ENCODE measurements at regions not wholly inside any gene's neighbourhood (a gene's known extent, or its start where the extent isn't known, plus 50 kb on each side); places are given as distances from the start of the nearest gene placed in this dataset.

DNA sequence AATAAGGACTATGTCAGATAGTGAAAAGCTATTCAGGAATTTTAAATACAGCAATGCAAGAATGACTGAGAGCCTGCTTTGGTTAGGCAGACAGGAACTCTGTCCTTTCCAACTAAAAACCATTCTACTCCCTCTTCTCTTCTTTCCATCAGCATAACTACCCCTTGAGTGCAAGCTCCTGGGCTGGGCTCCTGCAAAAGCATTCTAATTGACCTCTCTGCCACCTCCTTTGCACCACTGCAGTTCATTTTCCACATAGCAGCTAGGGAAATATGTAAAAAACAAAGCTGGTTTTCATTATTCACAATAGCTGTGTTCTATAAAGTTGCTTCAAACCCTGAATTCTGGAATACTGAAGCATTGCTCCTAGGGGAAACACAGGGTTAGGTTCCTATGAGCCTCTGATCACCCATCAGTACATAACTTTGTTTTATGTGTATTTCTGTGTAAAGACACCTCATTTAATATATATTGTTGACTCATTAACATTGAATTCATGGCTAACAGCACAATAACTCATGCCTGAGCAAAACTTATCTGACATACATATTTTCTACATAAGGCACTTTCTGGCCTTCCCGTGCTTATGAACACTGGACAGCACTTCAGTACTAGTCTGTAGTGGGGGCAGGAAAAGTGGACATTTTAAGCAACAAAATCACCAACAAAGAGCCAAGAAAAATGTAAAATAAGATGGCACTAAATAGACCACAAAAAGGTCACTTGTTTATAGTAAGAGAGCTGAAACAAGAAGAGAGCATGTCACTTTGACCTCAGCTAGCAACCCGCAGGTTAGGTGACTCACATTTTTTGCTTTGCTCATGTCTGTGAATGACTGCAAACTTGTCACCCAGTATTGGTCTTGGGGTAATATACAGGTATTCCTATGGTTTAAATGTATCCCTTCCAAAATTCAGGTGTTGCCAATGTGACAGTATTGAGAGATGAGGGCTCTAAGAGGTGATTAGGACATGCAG is 57.9 kb upstream of the IRF2BP2 start:
- no peaks in the 10 kb centered on the region for H3K79me2 ChIP-seq (replicated peaks; ENCODE audit: insufficient read depth, low read length)
- no peak overlapping the region for H3K9ac ChIP-seq (ENCODE audit: low read length)
- no peaks in the 10 kb centered on the region for H3F3A ChIP-seq (ENCODE audit: insufficient read depth, low read length, poor library complexity, severe bottlenecking)
- no peaks in the 10 kb centered on the region for H4K20me1 ChIP-seq (ENCODE audit: insufficient read depth)
- no peaks in the 10 kb centered on the region for H3K36me3 ChIP-seq (ENCODE audit: insufficient read depth, low read length)
- H3K4me3 ChIP-seq (ENCODE audit: low read length): no peak overlapping the region
- no peaks in the 10 kb centered on the region for H3K9me2 ChIP-seq (ENCODE audit: insufficient read depth, low read length)
- H3K27me3 ChIP-seq (ENCODE audit: insufficient read depth, low read depth, low read length): no peaks in the 10 kb centered on the region
- H3K27ac ChIP-seq (ENCODE audit: low read length): no peak overlapping the region
- TF ChIP-seq EP300 (conservative IDR thresholded peaks at IDR 0.05; ENCODE audit: poor library complexity, severe bottlenecking): no peak
- no peak for TF ChIP-seq MXI1 (conservative IDR thresholded peaks at IDR 0.05; ENCODE audit: poor library complexity, severe bottlenecking)
- TF ChIP-seq REST (IDR thresholded peaks at IDR 0.05; ENCODE audit: borderline replicate concordance): no peak
- TF ChIP-seq TAF1 (IDR thresholded peaks at IDR 0.05; ENCODE audit: low read depth): no peak
- TF ChIP-seq CTCF (IDR thresholded peaks at IDR 0.05; ENCODE audit: poor library complexity, severe bottlenecking): no peak
- no peak for TF ChIP-seq EZH2 (IDR thresholded peaks at IDR 0.05; ENCODE audit: borderline replicate concordance, insufficient read depth, low read length, poor library complexity, severe bottlenecking)
- TF ChIP-seq SMC3 (conservative IDR thresholded peaks at IDR 0.05; ENCODE audit: poor library complexity): no peak
- no peak for TF ChIP-seq RAD21 (conservative IDR thresholded peaks at IDR 0.05)
- no peak for TF ChIP-seq POLR2AphosphoS5 (IDR thresholded peaks at IDR 0.05)
- H3K4me2 ChIP-seq (ENCODE audit: low read length): no peak overlapping the region
- no peaks in the 10 kb centered on the region for H3K9me3 ChIP-seq (ENCODE audit: low read length)
- no peak overlapping the region for H2AFZ ChIP-seq (ENCODE audit: low read depth, low read length)

DNA sequence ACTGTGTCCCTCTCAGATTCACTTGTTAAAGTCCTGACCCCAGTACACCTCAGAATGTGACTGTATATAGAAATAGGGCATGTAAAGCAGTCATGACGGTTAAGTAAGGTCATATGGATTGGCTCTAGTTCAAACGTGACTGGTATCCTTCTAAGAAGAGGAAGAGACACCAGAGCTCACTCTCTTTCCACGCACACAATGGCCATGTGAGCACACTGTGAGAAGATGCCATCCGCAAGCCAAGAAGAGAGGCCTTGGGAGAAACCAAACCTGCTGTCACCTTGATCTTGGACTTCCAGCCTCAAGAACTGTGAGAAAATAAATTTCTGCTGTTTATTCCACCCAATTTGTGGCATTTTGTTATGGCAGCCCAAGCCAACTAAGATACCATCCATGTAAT is 56.8 kb upstream of the IRF2BP2 start:
- Histone ChIP-seq H4K20me1 (ENCODE audit: insufficient read depth) (no peaks in the 10 kb centered on the region), H2AFZ (ENCODE audit: low read depth, low read length) (no peak overlapping the region), H3K27ac (ENCODE audit: low read length) (no peak overlapping the region), H3K9me3 (ENCODE audit: low read length) (no peaks in the 10 kb centered on the region), H3K9ac (ENCODE audit: low read length) (no peak overlapping the region), H3K4me3 (ENCODE audit: low read length) (no peak overlapping the region), H3K27me3 (ENCODE audit: insufficient read depth, low read depth, low read length) (no peaks in the 10 kb centered on the region), H3K9me2 (ENCODE audit: insufficient read depth, low read length) (no peaks in the 10 kb centered on the region), H3K79me2 (replicated peaks; ENCODE audit: insufficient read depth, low read length) (no peaks in the 10 kb centered on the region), H3K4me2 (ENCODE audit: low read length) (no peak overlapping the region), H3K36me3 (ENCODE audit: insufficient read depth, low read length) (no peaks in the 10 kb centered on the region), H3F3A (ENCODE audit: insufficient read depth, low read length, poor library complexity, severe bottlenecking) (no peaks in the 10 kb centered on the region)
- TF ChIP-seq EZH2 (IDR thresholded peaks at IDR 0.05; ENCODE audit: borderline replicate concordance, insufficient read depth, low read length, poor library complexity, severe bottlenecking) (no peak), MXI1 (conservative IDR thresholded peaks at IDR 0.05; ENCODE audit: poor library complexity, severe bottlenecking) (no peak), REST (IDR thresholded peaks at IDR 0.05; ENCODE audit: borderline replicate concordance) (no peak), CTCF (IDR thresholded peaks at IDR 0.05; ENCODE audit: poor library complexity, severe bottlenecking) (no peak), TAF1 (IDR thresholded peaks at IDR 0.05; ENCODE audit: low read depth) (no peak), SMC3 (conservative IDR thresholded peaks at IDR 0.05; ENCODE audit: poor library complexity) (no peak), EP300 (conservative IDR thresholded peaks at IDR 0.05; ENCODE audit: poor library complexity, severe bottlenecking) (no peak), RAD21 (conservative IDR thresholded peaks at IDR 0.05) (no peak), POLR2AphosphoS5 (IDR thresholded peaks at IDR 0.05) (no peak)

Measured in neural cell (in vitro differentiated cells).